Prostate gland (tissue), 2 donors: ENCODE measurements at regions not wholly inside any gene's neighbourhood (a gene's known extent, or its start where the extent isn't known, plus 50 kb on each side); places are given as distances from the start of the nearest gene placed in this dataset.

Experiments used
- DNase-seq: peaks from one replicate; pipeline ENCODE4 v3.0.0-alpha.2; 2019; ENCODE audit warnings: low spot score
- H3K27ac ChIP-seq, 2 donors: fragments of 200-600 bp; sonication (generic); 2 replicates each; pipeline ENCODE4 v1.5.1; 2017 to 2019
- H3K27me3 ChIP-seq: fragments of 200-600 bp; sonication (generic); replicated peaks from 2 replicates; pipeline ENCODE4 v1.5.1; 2019; ENCODE audit not compliant: insufficient read depth
- H3K36me3 ChIP-seq, 2 donors: fragments of 200-600 bp; sonication (generic); 1 replicate in 1 of 2; 2 replicates in 1 of 2; pipeline versions ENCODE4 v1.5.1 to v1.8.1; 2017 to 2019
- H3K4me1 ChIP-seq: fragments of 200-600 bp; sonication (generic); replicated peaks from 2 replicates; pipeline ENCODE4 v1.5.1; 2019
- H3K4me3 ChIP-seq, 2 donors: fragments of 200-600 bp; sonication (generic); 2 replicates each; pipeline ENCODE4 v1.5.1; 2017 to 2019
- H3K9me3 ChIP-seq: fragments of 200-600 bp; sonication (generic); 2 replicates; pipeline ENCODE4 v1.5.1; 2017
- CTCF ChIP-seq, 4 experiments: fragments of 200-600 bp in 2 of 4; fragments of 450-650 bp in 2 of 4; sonication (generic) in 2 of 4; IDR thresholded peaks; 1 replicate in 3 of 4; 2 replicates in 1 of 4; pipeline ENCODE4 v1.5.1; 2016 to 2019; ENCODE audit warnings: antibody characterized with exemption in 4 of 4, mild to moderate bottlenecking in 2 of 4, moderate library complexity in 2 of 4
- POLR2A ChIP-seq: fragments of 450-650 bp; IDR thresholded peaks from one replicate; pipeline ENCODE4 v1.6.1; 2016; ENCODE audit warnings: antibody characterized with exemption, mild to moderate bottlenecking
- POLR2AphosphoS5 ChIP-seq: sonication (generic); formaldehyde crosslinking; IDR thresholded peaks from one replicate; pipeline ENCODE4 v1.6.1; 2017; ENCODE audit warnings: antibody characterized with exemption
- WGBS: methylation state at CpG from one replicate; pipeline ENCODE4 v1.1.5; 2018; 5-methylcytosine and 5-hydroxymethylcytosine counted together
- intact Hi-C: fragments of 100-400 bp; cut with DNase I; formaldehyde crosslinking; loops from one replicate; pipeline ENCODE4 v1.14.2; 2022

- intact Hi-C loops: no loop called here
- Histone ChIP-seq H3K27me3 (no peaks in the 10 kb centered on the region), H3K4me3 (no peak overlapping the region), H3K9me3 (no peaks in the 10 kb centered on the region), H3K4me1 (no peaks in the 10 kb centered on the region), H3K27ac (no peak overlapping the region), H3K36me3 (no peaks in the 10 kb centered on the region)
- no peak for TF ChIP-seq POLR2AphosphoS5
- no peak for TF ChIP-seq CTCF (IDR thresholded peaks at IDR 0.05)
- TF ChIP-seq POLR2A: no peak
- 85% methylated on average over 6 of the region's 6 CpGs for WGBS
- no peak for DNase-seq
Observed at GRCh38 chr3:76653640-76654251, 386.2 kb upstream of the ROBO2 start.

- Histone ChIP-seq H3K4me3 (no peak overlapping the region), H3K27ac (no peak overlapping the region), H3K36me3 (no peaks in the 10 kb centered on the region), H3K4me1 (no peaks in the 10 kb centered on the region), H3K27me3 (no peaks in the 10 kb centered on the region), H3K9me3 (no peaks in the 10 kb centered on the region)
- TF ChIP-seq POLR2AphosphoS5: no peak
- WGBS: 39% methylated on average over 4 of the region's 4 CpGs
- intact Hi-C loops: no loop called here
- no peak for DNase-seq
Observed at GRCh38 chr3:76656531-76657070, 383.3 kb upstream of the ROBO2 start.

GRCh38 chr3:76657909-76658308 is 382.0 kb upstream of the ROBO2 start:
- Histone ChIP-seq H3K36me3 (no peaks in the 10 kb centered on the region), H3K27me3 (no peaks in the 10 kb centered on the region), H3K27ac (no peak overlapping the region), H3K4me3 (no peak overlapping the region), H3K9me3 (no peaks in the 10 kb centered on the region), H3K4me1 (no peaks in the 10 kb centered on the region)
- DNase-seq: no peak
- WGBS: 97% methylated on average over 5 of the region's 5 CpGs
- intact Hi-C loops: no loop called here
- TF ChIP-seq POLR2AphosphoS5: no peak
- TF ChIP-seq CTCF (IDR thresholded peaks at IDR 0.05): no peak
- TF ChIP-seq POLR2A: no peak

GRCh38 chr3:76661527-76662250 is 378.2 kb upstream of the ROBO2 start:
- Histone ChIP-seq H3K9me3 (no peaks in the 10 kb centered on the region), H3K4me3 (no peak overlapping the region), H3K27me3 (no peaks in the 10 kb centered on the region), H3K36me3 (no peaks in the 10 kb centered on the region), H3K27ac (no peak overlapping the region), H3K4me1 (no peaks in the 10 kb centered on the region)
- 90% methylated on average over 3 of the region's 3 CpGs for WGBS
- DNase-seq: no peak
- intact Hi-C loops: no loop called here
- TF ChIP-seq POLR2A: no peak
- no peak for TF ChIP-seq POLR2AphosphoS5
- no peak for TF ChIP-seq CTCF (IDR thresholded peaks at IDR 0.05)

- intact Hi-C loops: no loop called here
- no peaks in the 10 kb centered on the region for H3K36me3 ChIP-seq
- no peak for TF ChIP-seq POLR2A
- no peak for TF ChIP-seq CTCF (IDR thresholded peaks at IDR 0.05)
- no peak for TF ChIP-seq POLR2AphosphoS5
- H3K4me3 ChIP-seq: no peak overlapping the region
- no peaks in the 10 kb centered on the region for H3K9me3 ChIP-seq
- no peaks in the 10 kb centered on the region for H3K27me3 ChIP-seq
- no peak for DNase-seq
- no peaks in the 10 kb centered on the region for H3K4me1 ChIP-seq
- WGBS: 97% methylated on average over 3 of the region's 3 CpGs
- no peak overlapping the region for H3K27ac ChIP-seq
Observed at GRCh38 chr3:76664816-76665215, 375.1 kb upstream of the ROBO2 start.
